ENCODE measurements at regions not wholly inside any gene's neighbourhood (a gene's known extent, or its start where the extent isn't known, plus 50 kb on each side); places are given as distances from the start of the nearest gene placed in this dataset.

DNA sequence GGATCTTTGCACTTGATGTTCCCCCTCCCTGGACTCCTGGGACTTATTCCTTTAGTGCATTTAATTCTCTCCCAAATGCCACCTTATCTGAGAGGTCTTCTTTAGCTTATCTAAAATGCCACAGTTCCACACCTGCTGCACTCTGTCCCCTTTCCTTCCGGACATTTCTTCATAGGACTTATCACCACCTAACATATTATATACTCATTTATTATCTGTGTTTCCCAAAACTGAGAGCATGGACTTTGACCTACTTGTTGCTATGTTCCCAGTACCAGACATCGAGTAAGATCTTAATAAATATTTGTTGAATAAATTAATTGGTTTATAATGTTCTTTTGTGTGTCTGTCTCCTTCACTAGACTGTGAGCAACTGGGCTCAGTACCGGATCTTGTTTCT, 585.3 kb downstream of the INSC start:
- Histone ChIP-seq H3K4me1 (peaks cover 0 to 11% (median 3%) of the 10 kb centered on the region in 4 donors), H3K27me3 (no peaks in the 10 kb centered on the region), H3K27ac (no peak overlapping the region), H3K36me3 (no peaks in the 10 kb centered on the region), H3K9me3 (no peaks in the 10 kb centered on the region), H3K4me3 (no peak overlapping the region)
- no peak for DNase-seq
- intact Hi-C loops (cut with DNase I) = no loop called here
- peak in 2 of 4 donors; percentile 39 for ATAC-seq
- TF ChIP-seq POLR2A (IDR thresholded peaks at IDR 0.05) = no peak
- TF ChIP-seq, protein P1, sequence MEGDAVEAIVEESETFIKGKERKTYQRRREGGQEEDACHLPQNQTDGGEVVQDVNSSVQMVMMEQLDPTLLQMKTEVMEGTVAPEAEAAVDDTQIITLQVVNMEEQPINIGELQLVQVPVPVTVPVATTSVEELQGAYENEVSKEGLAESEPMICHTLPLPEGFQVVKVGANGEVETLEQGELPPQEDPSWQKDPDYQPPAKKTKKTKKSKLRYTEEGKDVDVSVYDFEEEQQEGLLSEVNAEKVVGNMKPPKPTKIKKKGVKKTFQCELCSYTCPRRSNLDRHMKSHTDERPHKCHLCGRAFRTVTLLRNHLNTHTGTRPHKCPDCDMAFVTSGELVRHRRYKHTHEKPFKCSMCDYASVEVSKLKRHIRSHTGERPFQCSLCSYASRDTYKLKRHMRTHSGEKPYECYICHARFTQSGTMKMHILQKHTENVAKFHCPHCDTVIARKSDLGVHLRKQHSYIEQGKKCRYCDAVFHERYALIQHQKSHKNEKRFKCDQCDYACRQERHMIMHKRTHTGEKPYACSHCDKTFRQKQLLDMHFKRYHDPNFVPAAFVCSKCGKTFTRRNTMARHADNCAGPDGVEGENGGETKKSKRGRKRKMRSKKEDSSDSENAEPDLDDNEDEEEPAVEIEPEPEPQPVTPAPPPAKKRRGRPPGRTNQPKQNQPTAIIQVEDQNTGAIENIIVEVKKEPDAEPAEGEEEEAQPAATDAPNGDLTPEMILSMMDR (IDR thresholded peaks at IDR 0.05) = no peak
- WGBS (ENCODE audit: insufficient coverage, low coverage, low lambda C conversion rate, missing lambda C conversion rate) = 58% methylated on average over 3 of the region's 3 CpGs

DNA sequence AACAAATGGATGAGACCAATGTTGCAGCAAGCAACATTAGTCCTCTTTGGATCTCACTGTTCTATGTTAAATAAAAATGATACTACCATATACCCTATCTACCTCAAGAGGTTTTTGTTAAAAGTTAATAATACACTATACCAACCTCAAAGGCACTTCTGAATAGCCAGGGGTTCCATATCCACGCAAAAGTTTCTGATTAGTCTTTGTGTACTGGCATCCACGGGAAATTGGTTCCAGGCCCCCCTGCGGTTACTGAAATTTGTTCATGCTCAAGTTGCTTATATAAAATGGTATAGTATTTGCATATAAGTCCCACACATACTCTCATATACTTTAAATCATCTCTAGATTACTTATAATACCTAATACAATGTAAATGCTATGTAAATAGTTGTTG, 585.7 kb downstream of the INSC start:
- no peaks in the 10 kb centered on the region for H3K27me3 ChIP-seq
- 84% methylated on average over 3 of the region's 3 CpGs for WGBS (ENCODE audit: insufficient coverage, low coverage, low lambda C conversion rate, missing lambda C conversion rate)
- no peak overlapping the region for H3K4me3 ChIP-seq
- TF ChIP-seq, protein P1 (IDR thresholded peaks at IDR 0.05) = no peak
- TF ChIP-seq POLR2A (IDR thresholded peaks at IDR 0.05) = no peak
- H3K36me3 ChIP-seq = no peaks in the 10 kb centered on the region
- H3K4me1 ChIP-seq = peaks cover 0 to 11% (median 3%) of the 10 kb centered on the region in 4 donors
- intact Hi-C loops (cut with DNase I) = no loop called here
- no peak overlapping the region for H3K27ac ChIP-seq
- DNase-seq (no peak), ATAC-seq (no peak)
- H3K9me3 ChIP-seq = no peaks in the 10 kb centered on the region

DNA sequence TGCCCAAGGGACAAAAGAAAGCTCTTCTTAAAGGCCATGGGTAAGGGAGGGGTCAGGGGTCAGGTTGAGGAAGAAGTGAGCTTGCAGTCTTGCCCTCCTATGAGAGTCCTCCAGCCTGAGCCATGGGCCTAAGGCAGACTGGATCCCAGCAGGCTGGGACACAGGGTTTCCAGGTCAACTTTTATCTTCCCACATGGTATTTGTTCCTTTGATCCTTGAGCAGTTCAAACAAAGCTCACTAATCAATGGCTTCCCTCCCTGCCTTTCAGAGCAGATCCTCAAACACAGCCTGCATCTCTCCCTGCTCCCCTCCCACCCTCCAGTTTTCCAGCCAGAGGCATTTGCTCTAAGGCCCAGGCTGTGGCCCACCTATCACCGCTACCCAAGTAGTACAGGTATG, 589.3 kb downstream of the INSC start:
- DNase-seq = no peak
- Histone ChIP-seq H3K27ac (no peak overlapping the region), H3K4me3 (no peak overlapping the region), H3K27me3 (no peaks in the 10 kb centered on the region), H3K4me1 (peaks cover 0 to 29% (median 13%) of the 10 kb centered on the region in 4 donors), H3K9me3 (no peaks in the 10 kb centered on the region), H3K36me3 (no peaks in the 10 kb centered on the region)
- ATAC-seq = peak; percentile 39 to 69 (median 62)
- 91% methylated on average over 1 of the region's 1 CpG for WGBS (ENCODE audit: insufficient coverage, low coverage, low lambda C conversion rate, missing lambda C conversion rate)
- TF ChIP-seq POLR2A (IDR thresholded peaks at IDR 0.05) = no peak
- TF ChIP-seq, protein P1 (IDR thresholded peaks at IDR 0.05) = no peak
- intact Hi-C loops (cut with DNase I) = no loop called here

DNA sequence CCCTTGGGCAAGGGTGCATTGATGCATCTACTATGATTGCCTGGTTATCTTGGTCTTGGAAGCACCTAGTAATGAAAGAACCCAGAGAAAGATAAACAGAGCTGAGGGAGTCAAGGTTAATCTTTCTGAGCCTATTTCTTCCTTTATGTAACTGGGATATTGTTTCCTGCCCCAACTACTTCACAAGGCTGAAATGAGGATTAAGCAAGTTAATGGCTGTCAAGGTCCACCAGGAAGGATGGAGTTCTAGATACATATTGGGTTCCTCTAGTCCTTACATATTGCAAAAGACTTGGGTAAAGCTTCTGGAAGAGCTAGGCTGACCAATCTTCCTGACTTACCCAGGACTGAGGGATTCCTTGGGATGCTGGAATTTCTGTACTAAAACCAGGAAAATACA, 589.8 kb downstream of the INSC start:
- Histone ChIP-seq H3K4me3 (no peak overlapping the region), H3K36me3 (no peaks in the 10 kb centered on the region), H3K27ac (no peak overlapping the region), H3K4me1 (peaks cover 0 to 29% (median 14%) of the 10 kb centered on the region in 4 donors), H3K9me3 (no peaks in the 10 kb centered on the region), H3K27me3 (no peaks in the 10 kb centered on the region)
- intact Hi-C loops (cut with DNase I) = no loop called here
- no peak for ATAC-seq
- TF ChIP-seq, protein P1 (IDR thresholded peaks at IDR 0.05) = no peak
- no peak for TF ChIP-seq POLR2A (IDR thresholded peaks at IDR 0.05)
- no peak for DNase-seq

DNA sequence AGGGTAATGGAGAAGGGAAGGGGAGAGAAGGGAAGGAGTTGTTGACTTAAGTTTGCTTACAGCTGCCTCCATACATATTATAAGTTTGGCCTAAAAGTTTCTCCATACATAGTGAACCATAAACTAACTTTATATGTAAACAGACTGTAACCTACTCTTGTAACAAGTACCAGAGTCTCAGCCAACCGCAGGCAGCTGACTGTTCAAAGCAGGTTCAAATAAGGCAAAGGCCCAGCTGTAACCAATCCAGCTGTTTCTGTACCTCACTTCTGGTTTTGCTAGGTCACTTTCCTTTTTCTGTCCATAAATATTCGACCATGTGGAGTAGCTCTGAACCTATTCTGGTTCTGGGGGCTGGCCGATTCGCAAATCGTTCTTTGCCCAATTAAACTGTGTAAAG, 591.2 kb downstream of the INSC start:
- ATAC-seq = no peak
- Histone ChIP-seq H3K9me3 (no peaks in the 10 kb centered on the region), H3K4me3 (no peak overlapping the region), H3K27ac (no peak overlapping the region), H3K4me1 (peaks cover 0 to 36% (median 14%) of the 10 kb centered on the region in 4 donors), H3K36me3 (no peaks in the 10 kb centered on the region), H3K27me3 (no peaks in the 10 kb centered on the region)
- no peak for TF ChIP-seq POLR2A (IDR thresholded peaks at IDR 0.05)
- TF ChIP-seq, protein P1 (IDR thresholded peaks at IDR 0.05) = no peak
- WGBS (ENCODE audit: insufficient coverage, low coverage, low lambda C conversion rate, missing lambda C conversion rate) = 80% methylated on average over 5 of the region's 5 CpGs
- no peak for DNase-seq
- intact Hi-C loops (cut with DNase I) = no loop called here

Data from right lobe of liver (tissue), 6 donors.